ENCODE measurements at regions not wholly inside any gene's neighbourhood (a gene's known extent, or its start where the extent isn't known, plus 50 kb on each side); places are given as distances from the start of the nearest gene placed in this dataset.

DNA sequence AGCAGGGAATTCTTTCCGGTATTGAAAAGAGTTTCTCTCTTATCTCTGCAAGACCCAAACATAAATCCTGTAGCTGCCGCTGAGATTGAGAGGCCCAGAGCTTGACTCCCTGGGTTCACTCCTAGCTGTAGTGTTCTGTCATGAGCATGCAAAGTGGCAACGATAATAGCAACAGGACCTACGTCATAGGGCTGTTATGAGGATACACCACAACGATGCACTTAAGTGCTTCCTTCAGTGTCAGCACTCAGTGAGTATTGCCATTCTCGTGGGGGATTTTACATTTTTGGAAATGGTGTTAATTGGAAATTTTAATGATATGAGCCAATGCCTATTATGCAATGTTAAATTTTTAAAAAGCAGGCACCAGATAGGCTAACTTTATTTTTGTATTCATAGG is 199.8 kb downstream of the CYLD start:
- no peak overlapping the region for H3K4me2 ChIP-seq (ENCODE audit: insufficient read depth, low read length)
- TF ChIP-seq POLR2AphosphoS5 (IDR thresholded peaks at IDR 0.05; ENCODE audit: insufficient read depth, low read depth, low read length) (no peak), GATA2 (IDR thresholded peaks at IDR 0.05; ENCODE audit: insufficient read depth, insufficient read length, low read depth, low read length) (no peak), MYC (IDR thresholded peaks at IDR 0.05; ENCODE audit: low read depth, low read length) (no peak), JUN (IDR thresholded peaks at IDR 0.05; ENCODE audit: borderline replicate concordance, insufficient read depth, insufficient read length, low read depth) (no peak), FOS (IDR thresholded peaks at IDR 0.05; ENCODE audit: borderline replicate concordance, insufficient read depth, low read length) (no peak), POLR2A (IDR thresholded peaks at IDR 0.05; ENCODE audit: low read depth, low read length) (no peak), EZH2 (IDR thresholded peaks at IDR 0.05; ENCODE audit: borderline replicate concordance, low read depth, low read length, severe bottlenecking) (no peak)
- TF ChIP-seq, protein P1, sequence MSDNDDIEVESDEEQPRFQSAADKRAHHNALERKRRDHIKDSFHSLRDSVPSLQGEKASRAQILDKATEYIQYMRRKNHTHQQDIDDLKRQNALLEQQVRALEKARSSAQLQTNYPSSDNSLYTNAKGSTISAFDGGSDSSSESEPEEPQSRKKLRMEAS (IDR thresholded peaks at IDR 0.05; ENCODE audit: insufficient read depth, insufficient read length): no peak
- TF ChIP-seq, protein P2, sequence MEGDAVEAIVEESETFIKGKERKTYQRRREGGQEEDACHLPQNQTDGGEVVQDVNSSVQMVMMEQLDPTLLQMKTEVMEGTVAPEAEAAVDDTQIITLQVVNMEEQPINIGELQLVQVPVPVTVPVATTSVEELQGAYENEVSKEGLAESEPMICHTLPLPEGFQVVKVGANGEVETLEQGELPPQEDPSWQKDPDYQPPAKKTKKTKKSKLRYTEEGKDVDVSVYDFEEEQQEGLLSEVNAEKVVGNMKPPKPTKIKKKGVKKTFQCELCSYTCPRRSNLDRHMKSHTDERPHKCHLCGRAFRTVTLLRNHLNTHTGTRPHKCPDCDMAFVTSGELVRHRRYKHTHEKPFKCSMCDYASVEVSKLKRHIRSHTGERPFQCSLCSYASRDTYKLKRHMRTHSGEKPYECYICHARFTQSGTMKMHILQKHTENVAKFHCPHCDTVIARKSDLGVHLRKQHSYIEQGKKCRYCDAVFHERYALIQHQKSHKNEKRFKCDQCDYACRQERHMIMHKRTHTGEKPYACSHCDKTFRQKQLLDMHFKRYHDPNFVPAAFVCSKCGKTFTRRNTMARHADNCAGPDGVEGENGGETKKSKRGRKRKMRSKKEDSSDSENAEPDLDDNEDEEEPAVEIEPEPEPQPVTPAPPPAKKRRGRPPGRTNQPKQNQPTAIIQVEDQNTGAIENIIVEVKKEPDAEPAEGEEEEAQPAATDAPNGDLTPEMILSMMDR (IDR thresholded peaks at IDR 0.05; ENCODE audit: extremely low read depth in 1 of 2, insufficient read depth in 1 of 2, low read depth in 1 of 2, low read length in 2 of 2): no peak
- no peaks in the 10 kb centered on the region for H3K79me2 ChIP-seq (ENCODE audit: control insufficient read depth, insufficient read depth, low read length)
- no peak overlapping the region for H3K27ac ChIP-seq (ENCODE audit: insufficient read depth, low read depth, low read length)
- H3K4me3 ChIP-seq (replicated peaks in 1 of 3; ENCODE audit: insufficient read depth in 1 of 3, low read depth in 1 of 3, low read length in 3 of 3): no peak overlapping the region
- BruUV-seq (replicated peaks): no TSS peak
- H3K9me3 ChIP-seq (replicated peaks; ENCODE audit: control insufficient read depth, insufficient read depth, low read length): no peaks in the 10 kb centered on the region
- no peaks in the 10 kb centered on the region for H3K9me1 ChIP-seq (replicated peaks; ENCODE audit: control insufficient read depth, extremely low read depth, insufficient read depth, low read length)
- dilution Hi-C loops (cut with MboI; ENCODE audit: extremely low pct_ligation_motif_present, low sequenced_read_pairs) (no loop called here), intact Hi-C loops (cut with micrococcal nuclease) (no loop called here)
- CTCF ChIA-PET: no interaction called here
- POLR2A ChIA-PET: no interaction called here
- FAIRE-seq (no peak), DNase-seq (ENCODE audit: low read depth, low spot score) (no peak)
- H3K36me3 ChIP-seq (ENCODE audit: control insufficient read depth in 2 of 2, extremely low read depth in 1 of 2, insufficient read depth in 2 of 2, low read length in 2 of 2): no peaks in the 10 kb centered on the region
- H2AFZ ChIP-seq (ENCODE audit: low read depth, low read length): no peak overlapping the region
- H3K9ac ChIP-seq (replicated peaks; ENCODE audit: extremely low read depth, insufficient read depth, low read length): no peak overlapping the region
- no peaks in the 10 kb centered on the region for H4K20me1 ChIP-seq (replicated peaks; ENCODE audit: control insufficient read depth, extremely low read depth, insufficient read depth, low read length)
- no peaks in the 10 kb centered on the region for H3K4me1 ChIP-seq (ENCODE audit: control insufficient read depth, extremely low read depth, insufficient read depth, low read length)
- H3K27me3 ChIP-seq (ENCODE audit: control insufficient read depth in 2 of 2, insufficient read depth in 2 of 2, low read length in 2 of 2): no peaks in the 10 kb centered on the region

All from endothelial cell of umbilical vein (primary cell).